ENCODE measurements at regions not wholly inside any gene's neighbourhood (a gene's known extent, or its start where the extent isn't known, plus 50 kb on each side); places are given as distances from the start of the nearest gene placed in this dataset.
A peak's percentile ranks its signal among the peaks of the same experiment; 100 is the strongest.

- Histone ChIP-seq H4K91ac (ENCODE audit: low read length) (no peak overlapping the region), H2AK5ac (ENCODE audit: low read length, severe bottlenecking) (no peak overlapping the region), H3K79me1 (replicated peaks; ENCODE audit: low read length, poor library complexity, severe bottlenecking) (no peaks in the 10 kb centered on the region), H3K4me1 (ENCODE audit: control insufficient read depth, insufficient read depth, low read depth, low read length) (no peaks in the 10 kb centered on the region), H2BK5ac (ENCODE audit: low read depth, low read length, poor library complexity, severe bottlenecking) (no peak overlapping the region), H3K9ac (ENCODE audit: low read length) (no peak overlapping the region), H4K8ac (ENCODE audit: low read length) (no peak overlapping the region), H3K9me3 (ENCODE audit: control insufficient read depth, low read length) (peaks cover 6% of the 10 kb centered on the region), H3K4me2 (ENCODE audit: low read length, poor library complexity, severe bottlenecking) (no peak overlapping the region), H2BK15ac (ENCODE audit: low read depth, poor library complexity, severe bottlenecking) (no peak overlapping the region), H3K18ac (ENCODE audit: low read depth in 1 of 2, low read length in 2 of 2) (no peak overlapping the region), H3K4me3 (ENCODE audit: insufficient read depth in 1 of 2, low read depth in 1 of 2, low read length in 2 of 2) (no peak overlapping the region), H2BK12ac (ENCODE audit: low read length in 2 of 2) (no peak overlapping the region), H3K14ac (ENCODE audit: low read length in 2 of 2) (no peak overlapping the region), H3K27me3 (ENCODE audit: control insufficient read depth in 1 of 2, insufficient read depth in 1 of 2, low read length in 2 of 2) (no peaks in the 10 kb centered on the region), H3K27ac (ENCODE audit: low read length, poor library complexity, severe bottlenecking) (no peak overlapping the region), H3K4ac (ENCODE audit: low read depth in 1 of 2, low read length in 2 of 2) (no peak overlapping the region), H3K36me3 (ENCODE audit: control insufficient read depth in 1 of 2, insufficient read depth in 2 of 2, low read depth in 1 of 2, low read length in 2 of 2) (no peaks in the 10 kb centered on the region), H3K23ac (ENCODE audit: low read length in 2 of 2) (no peak overlapping the region), H2AFZ (ENCODE audit: low read depth, low read length) (no peak overlapping the region), H2BK120ac (ENCODE audit: low read depth, low read length) (no peak overlapping the region)
- WGBS: 71% methylated on average over 3 of the region's 3 CpGs
- no peak for DNase-seq
Observed at GRCh38 chr6:105896821-105897095, 189.4 kb upstream of the PRDM1 start.

GRCh38 chr6:105896052-105896820 is 189.9 kb upstream of the PRDM1 start:
- Histone ChIP-seq H4K91ac (ENCODE audit: low read length) (no peak overlapping the region), H3K27ac (ENCODE audit: low read length, poor library complexity, severe bottlenecking) (no peak overlapping the region), H2AFZ (ENCODE audit: low read depth, low read length) (no peak overlapping the region), H2BK120ac (ENCODE audit: low read depth, low read length) (no peak overlapping the region), H2BK12ac (ENCODE audit: low read length in 2 of 2) (no peak overlapping the region), H3K4ac (ENCODE audit: low read depth in 1 of 2, low read length in 2 of 2) (no peak overlapping the region), H4K8ac (ENCODE audit: low read length) (no peak overlapping the region), H3K9ac (ENCODE audit: low read length) (no peak overlapping the region), H3K14ac (ENCODE audit: low read length in 2 of 2) (no peak overlapping the region), H3K4me3 (ENCODE audit: insufficient read depth in 1 of 2, low read depth in 1 of 2, low read length in 2 of 2) (no peak overlapping the region), H3K9me3 (ENCODE audit: control insufficient read depth, low read length) (peaks cover 6% of the 10 kb centered on the region), H3K4me2 (ENCODE audit: low read length, poor library complexity, severe bottlenecking) (no peak overlapping the region), H2AK5ac (ENCODE audit: low read length, severe bottlenecking) (no peak overlapping the region), H2BK5ac (ENCODE audit: low read depth, low read length, poor library complexity, severe bottlenecking) (no peak overlapping the region), H3K23ac (ENCODE audit: low read length in 2 of 2) (no peak overlapping the region), H2BK15ac (ENCODE audit: low read depth, poor library complexity, severe bottlenecking) (no peak overlapping the region), H3K18ac (ENCODE audit: low read depth in 1 of 2, low read length in 2 of 2) (no peak overlapping the region), H3K79me1 (replicated peaks; ENCODE audit: low read length, poor library complexity, severe bottlenecking) (no peaks in the 10 kb centered on the region), H3K4me1 (ENCODE audit: control insufficient read depth, insufficient read depth, low read depth, low read length) (no peaks in the 10 kb centered on the region), H3K27me3 (ENCODE audit: control insufficient read depth in 1 of 2, insufficient read depth in 1 of 2, low read length in 2 of 2) (no peaks in the 10 kb centered on the region), H3K36me3 (ENCODE audit: control insufficient read depth in 1 of 2, insufficient read depth in 2 of 2, low read depth in 1 of 2, low read length in 2 of 2) (no peaks in the 10 kb centered on the region)
- WGBS: 65% methylated on average over 12 of the region's 12 CpGs
- DNase-seq: no peak

- Histone ChIP-seq H2BK15ac (ENCODE audit: low read depth, poor library complexity, severe bottlenecking) (no peak overlapping the region), H4K8ac (ENCODE audit: low read length) (no peak overlapping the region), H3K79me1 (replicated peaks; ENCODE audit: low read length, poor library complexity, severe bottlenecking) (no peaks in the 10 kb centered on the region), H3K27me3 (ENCODE audit: control insufficient read depth in 1 of 2, insufficient read depth in 1 of 2, low read length in 2 of 2) (no peaks in the 10 kb centered on the region), H3K4me3 (ENCODE audit: insufficient read depth in 1 of 2, low read depth in 1 of 2, low read length in 2 of 2) (no peak overlapping the region), H3K4me1 (ENCODE audit: control insufficient read depth, insufficient read depth, low read depth, low read length) (no peaks in the 10 kb centered on the region), H2AFZ (ENCODE audit: low read depth, low read length) (no peak overlapping the region), H3K14ac (ENCODE audit: low read length in 2 of 2) (no peak overlapping the region), H2BK5ac (ENCODE audit: low read depth, low read length, poor library complexity, severe bottlenecking) (no peak overlapping the region), H3K27ac (ENCODE audit: low read length, poor library complexity, severe bottlenecking) (no peak overlapping the region), H3K4ac (ENCODE audit: low read depth in 1 of 2, low read length in 2 of 2) (no peak overlapping the region), H2BK120ac (ENCODE audit: low read depth, low read length) (no peak overlapping the region), H2AK5ac (ENCODE audit: low read length, severe bottlenecking) (no peak overlapping the region), H3K18ac (ENCODE audit: low read depth in 1 of 2, low read length in 2 of 2) (no peak overlapping the region), H3K36me3 (ENCODE audit: control insufficient read depth in 1 of 2, insufficient read depth in 2 of 2, low read depth in 1 of 2, low read length in 2 of 2) (no peaks in the 10 kb centered on the region), H3K23ac (ENCODE audit: low read length in 2 of 2) (no peak overlapping the region), H3K9ac (ENCODE audit: low read length) (peak overlapping the region; percentile 10), H3K4me2 (ENCODE audit: low read length, poor library complexity, severe bottlenecking) (no peak overlapping the region), H2BK12ac (ENCODE audit: low read length in 2 of 2) (no peak overlapping the region), H3K9me3 (ENCODE audit: control insufficient read depth, low read length) (peaks cover 6% of the 10 kb centered on the region), H4K91ac (ENCODE audit: low read length) (no peak overlapping the region)
- WGBS: 96% methylated on average over 1 of the region's 1 CpG
- no peak for DNase-seq
Observed at GRCh38 chr6:105894556-105894955, 191.6 kb upstream of the PRDM1 start.

GRCh38 chr6:105893741-105894140 is 192.4 kb upstream of the PRDM1 start:
- Histone ChIP-seq H2BK5ac (ENCODE audit: low read depth, low read length, poor library complexity, severe bottlenecking) (no peak overlapping the region), H2AFZ (ENCODE audit: low read depth, low read length) (no peak overlapping the region), H4K91ac (ENCODE audit: low read length) (no peak overlapping the region), H4K8ac (ENCODE audit: low read length) (no peak overlapping the region), H3K27ac (ENCODE audit: low read length, poor library complexity, severe bottlenecking) (no peak overlapping the region), H3K18ac (ENCODE audit: low read depth in 1 of 2, low read length in 2 of 2) (no peak overlapping the region), H3K4me1 (ENCODE audit: control insufficient read depth, insufficient read depth, low read depth, low read length) (no peaks in the 10 kb centered on the region), H3K4me3 (ENCODE audit: insufficient read depth in 1 of 2, low read depth in 1 of 2, low read length in 2 of 2) (no peak overlapping the region), H3K23ac (ENCODE audit: low read length in 2 of 2) (no peak overlapping the region), H3K27me3 (ENCODE audit: control insufficient read depth in 1 of 2, insufficient read depth in 1 of 2, low read length in 2 of 2) (no peaks in the 10 kb centered on the region), H2BK120ac (ENCODE audit: low read depth, low read length) (no peak overlapping the region), H3K9ac (ENCODE audit: low read length) (no peak overlapping the region), H2AK5ac (ENCODE audit: low read length, severe bottlenecking) (no peak overlapping the region), H2BK12ac (ENCODE audit: low read length in 2 of 2) (no peak overlapping the region), H3K79me1 (replicated peaks; ENCODE audit: low read length, poor library complexity, severe bottlenecking) (no peaks in the 10 kb centered on the region), H3K4me2 (ENCODE audit: low read length, poor library complexity, severe bottlenecking) (no peak overlapping the region), H3K36me3 (ENCODE audit: control insufficient read depth in 1 of 2, insufficient read depth in 2 of 2, low read depth in 1 of 2, low read length in 2 of 2) (no peaks in the 10 kb centered on the region), H3K4ac (ENCODE audit: low read depth in 1 of 2, low read length in 2 of 2) (no peak overlapping the region), H2BK15ac (ENCODE audit: low read depth, poor library complexity, severe bottlenecking) (no peak overlapping the region), H3K14ac (ENCODE audit: low read length in 2 of 2) (no peak overlapping the region), H3K9me3 (ENCODE audit: control insufficient read depth, low read length) (peaks cover 8% of the 10 kb centered on the region)
- DNase-seq: no peak
- WGBS: 97% methylated on average over 5 of the region's 7 CpGs

Measured in mesenchymal stem cell (in vitro differentiated cells and primary cell).